Lung microvascular endothelial cell (primary cell): ENCODE measurements at regions not wholly inside any gene's neighbourhood (a gene's known extent, or its start where the extent isn't known, plus 50 kb on each side); places are given as distances from the start of the nearest gene placed in this dataset.

Source experiments
- DNase-seq, 2 donors: peaks; one replicate each; pipeline versions ENCODE4 v3.0.0 to v3.0.0-alpha.2; 2010; ENCODE audit warnings: low read depth in 2 of 2

DNA sequence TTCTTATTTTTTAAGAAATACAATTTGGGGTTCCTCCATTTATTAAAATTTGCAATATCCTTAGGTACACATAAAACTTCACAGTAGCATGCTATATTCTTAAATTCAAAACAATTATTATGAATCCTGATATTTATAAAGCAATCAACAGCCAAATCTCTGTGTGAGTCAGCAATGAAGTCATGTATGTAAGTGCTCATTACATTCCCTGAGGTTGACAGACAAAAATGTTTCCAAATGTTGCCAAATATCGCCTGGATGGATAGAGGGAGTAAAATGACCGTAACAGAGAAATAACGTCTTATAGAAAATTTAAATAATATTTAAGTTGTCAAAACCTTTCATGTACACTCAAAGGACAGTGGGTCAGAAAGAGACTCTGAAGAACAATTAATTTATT is 220.0 kb downstream of the PCDH18 start:
- DNase-seq: no peak

DNA sequence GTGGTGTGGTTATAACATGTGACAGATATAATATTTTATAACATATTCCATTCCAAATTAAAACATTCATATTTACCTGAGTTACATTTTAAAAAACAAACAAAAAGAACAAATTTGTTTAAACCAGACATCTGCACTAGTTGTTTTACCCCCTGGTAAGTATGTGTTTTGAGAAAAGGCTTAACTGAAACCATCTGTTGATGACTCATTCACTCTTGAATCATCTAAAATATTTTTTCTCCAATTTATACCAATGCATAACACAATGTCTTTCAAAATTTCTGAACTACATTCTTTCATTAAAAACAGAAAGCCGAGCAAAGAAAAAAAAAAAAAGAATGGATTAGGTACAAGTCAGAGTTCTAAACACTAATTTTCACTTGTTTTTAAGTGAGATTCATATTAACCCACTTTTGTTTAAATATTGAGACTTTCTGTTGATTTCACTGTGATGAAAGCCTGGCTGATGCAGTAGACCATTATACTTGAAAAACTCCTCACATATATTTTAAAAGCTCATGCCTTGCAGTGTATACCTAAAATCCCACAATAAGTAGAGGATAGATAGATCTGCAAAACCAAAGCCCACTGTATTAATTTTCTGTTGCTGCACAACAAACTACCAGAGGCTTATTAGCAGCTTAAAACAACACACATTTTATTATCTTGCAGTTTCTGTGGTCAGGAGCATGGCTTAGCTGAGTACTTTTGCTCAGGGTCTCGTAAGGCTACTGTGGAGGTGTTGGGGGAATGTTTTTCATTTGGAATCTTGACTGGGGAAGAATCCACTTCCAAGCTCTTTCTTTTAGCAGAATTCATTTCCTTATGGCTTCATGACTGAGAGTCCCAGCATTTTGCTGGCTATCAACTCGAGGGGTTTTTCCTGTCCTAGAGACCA is 221.5 kb downstream of the PCDH18 start:
- no peak for DNase-seq

DNA sequence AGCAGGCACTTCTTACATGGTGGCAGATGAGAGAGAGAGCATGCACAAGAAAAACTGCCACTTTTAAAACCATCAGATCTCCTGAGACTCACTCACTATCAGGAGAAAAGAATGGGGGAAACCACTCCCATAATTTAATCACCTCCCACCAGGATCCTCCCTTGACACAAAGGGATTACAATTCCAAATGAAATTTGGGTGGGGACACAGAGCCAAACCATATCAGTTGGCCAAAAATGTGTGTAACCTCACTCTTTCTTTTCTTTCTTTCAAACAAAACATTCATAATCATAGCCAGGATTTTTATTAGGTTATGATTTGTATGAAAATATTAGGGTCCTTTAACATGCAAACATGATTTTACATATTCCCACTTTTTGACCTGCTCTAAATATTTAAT is 222.1 kb downstream of the PCDH18 start:
- no peak for DNase-seq

DNA sequence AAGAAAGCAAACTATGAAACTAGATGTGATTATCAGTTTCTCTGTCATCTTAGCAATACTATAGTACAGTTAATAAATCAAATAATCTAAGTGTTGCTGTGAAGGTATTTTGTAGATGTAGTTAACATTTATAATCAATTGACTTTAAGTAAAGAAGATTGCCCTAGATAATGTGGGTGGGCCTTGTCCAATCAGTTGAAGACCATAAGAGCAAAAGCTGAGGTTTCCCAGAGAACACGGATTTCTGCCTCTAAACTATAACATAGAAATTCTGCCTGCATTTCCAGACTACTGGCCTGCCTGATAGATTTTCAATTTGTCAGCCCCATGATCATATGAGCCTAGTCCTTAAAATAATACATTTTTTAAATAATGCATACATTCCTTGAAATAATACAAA is 222.9 kb downstream of the PCDH18 start:
- DNase-seq: no peak

DNA sequence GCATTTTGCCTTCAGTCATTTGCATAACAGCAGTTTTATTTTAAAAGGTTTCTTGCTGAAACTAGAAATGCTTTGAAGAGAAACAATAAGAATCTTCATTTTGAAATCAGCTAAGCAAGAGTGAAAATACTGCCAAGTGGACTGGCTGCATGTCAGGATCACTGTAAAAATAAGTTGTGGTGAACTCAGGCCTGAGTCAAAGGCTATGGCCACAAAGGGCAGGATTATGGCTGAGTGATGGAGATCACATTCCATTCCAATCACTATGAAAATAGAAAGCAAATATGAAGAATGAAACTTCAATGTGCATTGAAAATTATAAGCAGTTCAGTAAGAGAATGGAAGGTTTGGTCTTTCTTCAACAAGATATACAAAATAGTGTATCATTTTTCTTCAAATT is 224.5 kb downstream of the PCDH18 start:
- no peak for DNase-seq

DNA sequence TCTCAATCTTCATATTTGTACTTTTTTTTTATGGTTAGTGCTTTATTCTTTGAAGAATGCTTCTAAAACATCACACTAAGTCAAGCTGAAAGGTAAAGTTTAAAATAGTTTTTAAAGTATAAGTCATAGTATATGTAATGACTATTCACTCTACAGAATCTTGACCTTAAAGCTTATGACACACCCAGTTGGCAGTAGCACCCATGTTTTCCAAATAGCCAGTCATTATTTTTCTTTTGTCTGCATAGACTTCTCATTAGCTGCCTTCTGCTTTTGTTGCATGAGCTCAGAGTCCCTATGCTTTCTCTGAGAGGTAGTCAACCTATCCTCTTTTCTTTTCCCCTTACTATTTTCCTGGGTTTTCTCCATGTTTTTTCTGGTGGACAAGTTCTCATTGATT is 231.5 kb downstream of the PCDH18 start:
- no peak for DNase-seq

DNA sequence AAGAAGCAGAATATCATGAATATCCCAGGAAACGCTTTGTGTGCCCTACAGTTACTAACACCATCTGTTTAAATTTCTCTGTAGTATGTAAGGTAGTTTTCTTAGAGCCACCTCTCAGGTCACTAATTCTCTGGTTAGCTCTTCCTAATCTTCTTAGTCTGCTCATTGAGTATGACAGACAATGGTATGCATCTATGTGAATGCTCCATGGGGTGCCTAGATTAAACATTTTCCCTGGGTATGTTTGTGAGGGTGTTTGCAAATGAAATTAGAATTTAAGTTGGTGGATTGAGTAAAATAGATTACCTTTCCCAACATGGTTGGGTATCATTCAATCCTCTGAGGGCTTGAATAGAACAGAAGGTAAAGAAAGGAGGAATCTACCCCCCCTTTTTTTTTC is 233.0 kb downstream of the PCDH18 start:
- no peak for DNase-seq

DNA sequence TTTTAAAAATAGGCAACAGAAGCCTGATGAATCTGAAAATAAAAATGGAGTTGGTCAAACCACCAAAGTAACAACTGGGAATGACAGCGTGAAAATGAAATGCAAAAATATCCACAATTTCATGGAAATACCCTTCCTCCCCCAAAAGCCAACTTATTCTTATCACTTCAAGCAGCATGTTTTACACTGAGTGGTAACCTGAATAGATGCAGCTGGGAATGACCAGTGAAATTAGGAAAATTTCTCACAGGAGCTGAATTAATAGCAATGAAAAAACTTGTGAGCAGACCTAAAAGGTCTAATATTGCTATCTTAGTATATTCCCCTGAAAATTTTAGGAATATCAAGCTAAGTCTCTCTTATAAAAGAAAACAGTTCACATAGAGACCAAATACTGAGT is 239.0 kb downstream of the PCDH18 start:
- DNase-seq: no peak

DNA sequence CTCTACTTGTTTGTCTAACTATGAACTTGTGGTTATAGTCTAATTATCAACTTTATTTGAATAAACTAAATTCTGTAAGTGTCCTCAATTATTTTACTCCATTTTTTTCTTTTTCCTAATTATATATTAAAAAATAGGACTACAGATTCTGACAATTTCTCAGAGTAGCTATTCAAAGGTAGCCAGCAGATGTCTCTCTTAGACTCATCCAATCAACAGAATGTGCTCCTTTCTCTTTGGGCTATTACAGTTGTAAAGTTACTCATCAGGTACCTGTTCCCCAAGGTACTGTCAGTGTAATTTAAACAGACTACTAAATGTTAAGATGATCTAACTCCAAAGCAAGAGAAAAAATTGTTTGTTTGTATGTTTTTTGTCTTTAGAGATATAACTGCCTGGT is 248.6 kb downstream of the PCDH18 start:
- no peak for DNase-seq

DNA sequence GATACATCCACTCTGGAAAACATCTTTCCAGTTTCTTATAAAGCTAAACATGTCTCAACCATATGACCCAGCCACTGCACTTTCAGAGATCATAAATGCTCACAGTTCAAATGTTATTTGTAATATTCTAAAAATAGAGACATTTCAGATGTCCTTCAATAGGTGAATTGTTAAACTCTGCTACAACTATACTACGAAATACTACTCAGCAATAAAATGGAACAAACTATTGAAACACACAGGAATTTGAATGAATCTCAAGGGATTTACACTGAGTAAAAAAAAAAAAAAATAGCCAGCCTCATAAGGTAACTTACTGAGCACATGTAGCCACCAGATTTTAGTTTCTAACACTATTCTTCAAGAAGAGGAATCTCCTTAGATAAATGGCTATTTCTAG is 253.9 kb downstream of the PCDH18 start:
- DNase-seq: no peak

DNA sequence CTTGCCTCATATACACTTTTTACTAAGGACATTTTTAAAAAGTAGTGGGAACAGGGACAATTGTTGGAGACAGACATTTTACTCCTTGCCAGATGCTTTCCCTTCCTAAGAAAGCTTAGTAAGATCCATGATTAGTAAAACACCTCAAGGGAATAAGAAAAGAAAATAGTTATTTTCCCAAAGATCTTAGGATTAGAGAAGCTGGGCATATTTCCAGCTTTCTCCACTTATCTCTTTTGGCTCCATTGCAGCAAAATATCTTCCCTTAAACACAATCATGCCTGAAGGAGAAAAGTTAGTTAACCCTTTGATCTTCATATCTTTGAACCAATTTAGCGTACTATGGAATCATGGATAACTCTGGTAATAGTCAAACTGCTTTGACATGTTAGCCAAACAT is 257.9 kb downstream of the PCDH18 start:
- no peak for DNase-seq

DNA sequence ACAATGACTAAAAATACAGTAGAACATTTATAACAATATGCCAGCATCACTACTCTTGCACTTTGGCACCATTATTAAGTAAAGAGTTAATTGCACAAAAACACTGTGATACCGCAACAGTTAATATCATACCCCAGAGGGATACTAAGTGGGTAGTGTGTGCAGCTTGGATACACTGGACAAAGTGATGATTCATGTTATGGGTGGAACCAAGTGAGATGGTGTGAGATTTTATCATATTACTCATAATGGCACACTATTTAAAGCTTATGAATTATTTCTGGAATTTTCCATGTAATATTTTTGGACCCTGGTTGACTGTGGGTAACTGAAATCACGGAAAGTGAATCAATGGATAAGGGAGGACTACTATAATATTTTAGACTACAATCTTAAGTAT is 265.3 kb downstream of the PCDH18 start:
- no peak for DNase-seq

DNA sequence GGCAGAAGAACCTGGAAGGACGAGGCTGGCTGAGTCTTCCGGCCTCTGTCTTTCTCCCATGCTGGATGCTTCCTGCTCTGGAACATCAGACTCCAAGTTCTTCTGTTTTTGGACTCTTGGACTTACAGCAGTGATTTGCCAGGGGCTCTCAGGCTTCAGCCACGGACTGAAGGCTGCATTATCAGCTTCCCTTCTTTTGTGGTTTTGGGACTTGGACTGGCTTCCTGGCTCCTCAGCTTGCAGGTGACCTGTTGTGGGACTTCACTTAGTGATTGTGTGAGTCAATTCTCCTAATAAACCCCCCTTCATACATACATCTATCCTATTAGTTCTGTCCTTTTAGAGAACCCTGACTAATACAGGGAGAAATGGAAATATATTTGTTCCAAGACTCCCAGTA is 265.8 kb downstream of the PCDH18 start:
- no peak for DNase-seq

DNA sequence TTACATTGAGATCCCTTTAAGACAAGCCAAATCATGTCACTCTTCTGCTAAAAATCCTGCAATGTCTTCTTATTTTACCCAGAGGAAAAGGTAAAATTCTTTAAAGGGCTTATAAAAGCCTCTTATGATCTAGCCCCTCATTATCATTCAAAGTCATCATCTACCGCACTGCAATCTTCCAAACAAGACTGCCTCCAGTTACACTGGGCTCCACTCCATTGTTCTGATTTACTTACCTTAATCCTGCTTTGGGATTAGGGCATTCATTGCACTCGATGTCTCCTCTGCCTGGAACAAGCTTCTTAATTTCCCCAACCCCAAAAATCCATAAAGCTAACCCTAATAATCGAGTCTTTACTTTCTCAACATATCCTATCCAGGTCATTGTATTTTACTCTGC is 269.1 kb downstream of the PCDH18 start:
- DNase-seq: no peak

DNA sequence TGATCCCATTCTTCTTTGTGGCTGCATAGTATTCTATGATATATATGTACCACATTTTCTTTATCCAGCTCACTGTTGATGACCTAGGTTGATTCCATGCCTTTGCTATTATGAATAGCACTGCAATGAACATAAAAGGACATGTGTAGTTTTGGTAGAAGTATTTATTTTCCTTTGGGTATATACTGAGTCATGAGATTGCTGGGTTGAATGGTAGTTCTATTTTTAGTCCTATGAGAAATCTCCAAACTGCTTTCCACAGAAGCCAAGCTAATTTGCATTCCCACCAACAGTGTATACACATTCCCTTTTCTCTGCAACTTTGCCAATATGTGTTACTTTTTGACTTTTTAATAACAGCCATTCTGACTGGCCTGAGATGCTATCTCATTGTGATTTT is 278.3 kb downstream of the PCDH18 start:
- no peak for DNase-seq

DNA sequence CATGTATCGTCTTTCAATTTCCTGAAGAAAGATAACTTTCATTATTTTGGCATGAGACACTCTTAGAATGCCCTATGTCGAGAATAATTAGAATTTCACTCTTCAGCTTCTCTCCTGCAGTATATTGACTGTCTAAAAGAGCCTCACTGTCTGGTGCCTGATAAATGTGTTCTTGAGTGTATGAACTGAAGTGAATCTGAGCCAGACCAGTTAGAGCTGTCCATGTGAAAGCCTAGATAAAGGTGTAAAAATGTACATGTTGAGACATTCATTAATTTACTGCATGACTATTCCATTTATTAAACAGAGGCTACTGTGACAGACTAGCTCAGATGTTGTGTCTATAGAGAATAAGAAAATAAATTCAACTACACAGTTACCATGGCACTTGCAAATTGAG is 283.2 kb downstream of the PCDH18 start:
- DNase-seq: no peak

DNA sequence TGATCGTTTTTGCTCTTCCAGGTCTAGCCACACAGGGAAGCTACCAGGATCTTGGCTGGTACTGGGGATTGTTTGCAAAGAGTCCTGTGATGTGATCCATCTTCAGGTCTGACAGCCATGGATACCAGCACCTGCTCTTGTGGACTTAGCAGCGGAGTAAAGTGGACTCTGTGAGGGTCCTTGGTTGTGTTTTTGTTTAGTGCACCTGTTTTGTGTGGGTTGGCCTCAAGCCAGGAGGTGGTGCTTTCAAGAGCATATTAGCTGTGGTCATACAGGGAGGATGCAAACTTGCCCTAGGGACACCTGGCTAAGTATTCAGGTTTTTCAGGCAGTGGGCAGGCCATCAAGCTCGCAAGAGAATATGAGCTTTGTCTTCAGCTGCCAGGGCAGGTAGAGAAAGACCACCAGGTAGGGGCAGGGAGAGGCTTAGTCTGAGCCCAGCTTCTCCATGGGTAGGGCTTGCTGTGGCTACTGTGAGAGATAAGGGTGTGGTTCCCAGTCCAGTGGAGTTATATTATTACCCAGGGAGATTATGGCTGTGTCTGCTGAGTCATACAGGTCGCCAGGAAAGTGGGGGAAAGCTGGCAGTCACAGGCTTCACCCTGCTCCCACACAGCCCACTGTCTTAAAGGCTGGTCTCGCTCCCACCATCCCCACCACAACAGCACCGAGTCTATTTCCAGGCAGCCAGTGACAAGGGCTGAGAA is 293.7 kb downstream of the PCDH18 start:
- no peak for DNase-seq

DNA sequence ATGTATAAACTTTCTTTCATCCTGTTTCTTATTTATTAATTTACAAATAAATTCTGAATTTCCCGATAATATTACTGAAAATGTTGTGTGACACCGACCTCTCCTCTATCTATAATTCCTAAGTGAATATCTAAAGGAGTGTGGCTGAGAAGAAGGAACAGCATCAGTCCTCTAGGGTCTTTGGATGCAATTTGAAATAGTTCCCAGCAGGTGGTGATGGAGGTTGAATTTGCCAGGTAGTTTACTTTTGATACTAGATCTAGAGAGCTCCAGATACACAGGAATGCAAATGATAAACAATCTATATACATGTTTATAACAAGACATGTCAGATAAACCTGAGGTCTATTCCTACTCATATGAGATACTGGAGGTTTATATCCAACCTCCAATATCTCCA is 305.4 kb downstream of the PCDH18 start:
- DNase-seq: no peak

DNA sequence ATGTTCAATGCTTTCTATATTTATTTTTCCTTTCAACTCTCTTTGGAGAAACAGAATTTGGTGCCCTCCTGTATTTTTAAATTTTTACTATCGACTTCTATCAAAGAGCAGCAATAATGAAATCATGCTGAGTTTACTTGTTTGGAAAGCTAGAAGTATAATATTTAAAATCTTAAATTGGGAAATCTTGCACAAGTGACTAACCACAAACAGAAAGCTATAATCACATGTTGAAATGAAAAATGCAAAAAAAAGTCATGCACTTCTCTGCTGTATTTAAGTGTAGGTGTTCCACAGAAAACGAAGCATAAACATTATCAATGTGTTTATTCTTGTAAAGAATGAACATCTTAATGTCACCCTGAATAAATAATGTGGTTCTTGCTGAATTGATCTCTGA is 306.1 kb downstream of the PCDH18 start:
- DNase-seq: no peak

DNA sequence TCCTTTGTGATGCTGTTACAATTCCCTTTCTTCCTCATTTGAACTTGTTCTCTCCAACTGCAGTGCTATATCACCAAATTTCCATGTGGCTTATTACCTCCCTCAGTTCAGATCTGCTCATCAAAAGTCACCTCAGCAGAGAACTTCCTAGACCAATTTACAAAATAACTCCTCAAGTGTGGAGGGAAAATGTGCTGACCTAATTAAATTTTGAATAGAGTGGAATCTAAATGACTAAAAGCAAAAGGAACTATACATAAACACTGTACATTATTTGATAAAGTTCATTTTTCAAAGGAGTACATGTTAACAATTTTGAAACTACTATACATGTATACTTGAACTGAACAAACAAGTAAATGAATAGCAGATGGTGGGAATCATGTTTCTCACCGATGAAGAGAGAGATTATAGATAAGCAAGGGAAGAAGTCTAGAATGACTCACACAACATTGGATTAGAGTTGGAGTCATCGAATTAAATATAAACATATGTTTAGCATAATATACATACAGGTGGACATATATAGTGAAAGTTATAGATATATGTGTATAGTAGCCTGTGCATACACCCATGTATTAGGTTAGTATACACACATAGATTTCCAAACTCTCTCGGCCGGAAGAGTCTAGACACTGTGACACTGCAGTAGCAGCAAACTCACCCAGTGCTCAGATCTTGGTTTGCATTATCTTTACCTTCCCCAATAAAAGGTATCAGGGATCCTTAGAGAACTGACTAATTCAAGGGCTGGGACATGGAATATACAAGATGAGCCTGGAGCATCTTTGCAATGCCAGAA is 318.7 kb downstream of the PCDH18 start:
- no peak for DNase-seq

DNA sequence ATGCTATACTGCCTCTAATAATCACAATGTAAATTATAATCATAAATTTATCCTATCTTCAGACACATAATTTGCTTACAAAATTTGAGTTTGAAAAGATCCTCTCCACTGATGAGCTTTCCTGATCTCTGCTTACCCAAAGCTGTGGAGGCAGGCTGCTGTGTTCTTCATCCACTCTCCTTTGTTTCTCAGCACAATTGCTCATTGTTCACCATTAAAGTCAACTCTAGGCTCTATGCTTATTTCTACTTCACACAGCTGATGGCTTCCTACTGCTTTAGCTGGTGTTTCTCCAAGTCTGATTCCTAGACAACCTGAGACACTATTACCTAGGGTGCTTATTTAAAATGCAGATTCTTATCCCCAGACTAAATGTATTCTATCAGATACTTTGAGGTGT is 319.7 kb downstream of the PCDH18 start:
- no peak for DNase-seq

DNA sequence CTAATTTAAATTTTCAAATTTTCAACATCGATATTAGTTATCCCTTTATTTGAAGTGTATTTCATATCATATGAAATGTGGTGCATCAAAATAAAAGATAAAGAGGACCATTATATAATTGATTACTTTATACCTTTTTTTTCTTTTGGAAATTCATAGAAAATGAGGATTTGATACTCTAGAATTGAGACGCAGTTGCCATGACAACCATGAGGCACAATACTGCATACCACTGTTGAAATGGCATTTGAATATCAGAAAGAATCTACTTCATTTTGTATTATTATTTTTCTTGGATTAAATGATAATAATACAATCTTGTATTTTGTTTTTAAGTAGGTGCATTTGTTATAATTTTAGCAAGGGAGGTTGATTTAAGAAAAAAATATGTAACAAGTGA is 323.1 kb downstream of the PCDH18 start:
- DNase-seq: no peak
